Esophagus muscularis mucosa (tissue), 4 donors: ENCODE measurements at regions not wholly inside any gene's neighbourhood (a gene's known extent, or its start where the extent isn't known, plus 50 kb on each side); places are given as distances from the start of the nearest gene placed in this dataset.

Source experiments
- EP300 ChIP-seq: sonication (generic); formaldehyde crosslinking; IDR thresholded peaks from one replicate; pipeline ENCODE4 v1.6.1; 2017; ENCODE audit warnings: antibody characterized with exemption
- POLR2A ChIP-seq: fragments of 450-650 bp; IDR thresholded peaks from one replicate; pipeline ENCODE4 v1.6.1; 2017; ENCODE audit warnings: antibody characterized with exemption, moderate library complexity, mild to moderate bottlenecking, low read depth
- POLR2AphosphoS5 ChIP-seq, 2 donors: sonication (generic); formaldehyde crosslinking; IDR thresholded peaks; one replicate each; pipeline ENCODE4 v1.6.1; 2017; ENCODE audit warnings: antibody characterized with exemption in 2 of 2
- TF ChIP-seq, protein P1 (sequence below), 3 experiments: fragments of 200-600 bp in 2 of 3; fragments of 450-650 bp in 1 of 3; sonication (generic) in 2 of 3; IDR thresholded peaks; one replicate each; pipeline ENCODE4 v1.5.1; 2017 to 2019; ENCODE audit warnings: antibody characterized with exemption in 3 of 3, mild to moderate bottlenecking in 2 of 3, moderate library complexity in 1 of 3

DNA sequence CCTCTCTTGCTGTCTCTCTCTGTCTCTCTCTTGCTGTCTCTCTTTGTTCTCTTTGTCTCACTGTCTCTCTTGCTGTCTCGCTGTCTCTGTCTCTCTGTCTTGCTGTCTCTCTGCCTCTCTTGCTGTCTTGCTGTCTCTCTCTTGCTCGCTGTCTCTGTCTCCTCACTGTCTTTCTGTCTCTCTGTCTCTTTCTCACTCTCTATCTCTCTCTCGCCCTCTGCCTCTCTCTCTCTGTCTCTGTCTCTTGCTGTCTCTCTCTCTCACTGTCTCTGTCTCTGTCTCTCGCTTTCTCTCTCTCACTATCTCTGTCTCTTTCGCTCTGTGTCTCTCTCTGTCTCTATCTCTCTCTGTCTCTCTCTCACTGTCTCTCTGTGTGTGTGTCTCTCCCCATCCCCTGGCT lies 92.9 kb upstream of the MC3R start:
- TF ChIP-seq, protein P1, sequence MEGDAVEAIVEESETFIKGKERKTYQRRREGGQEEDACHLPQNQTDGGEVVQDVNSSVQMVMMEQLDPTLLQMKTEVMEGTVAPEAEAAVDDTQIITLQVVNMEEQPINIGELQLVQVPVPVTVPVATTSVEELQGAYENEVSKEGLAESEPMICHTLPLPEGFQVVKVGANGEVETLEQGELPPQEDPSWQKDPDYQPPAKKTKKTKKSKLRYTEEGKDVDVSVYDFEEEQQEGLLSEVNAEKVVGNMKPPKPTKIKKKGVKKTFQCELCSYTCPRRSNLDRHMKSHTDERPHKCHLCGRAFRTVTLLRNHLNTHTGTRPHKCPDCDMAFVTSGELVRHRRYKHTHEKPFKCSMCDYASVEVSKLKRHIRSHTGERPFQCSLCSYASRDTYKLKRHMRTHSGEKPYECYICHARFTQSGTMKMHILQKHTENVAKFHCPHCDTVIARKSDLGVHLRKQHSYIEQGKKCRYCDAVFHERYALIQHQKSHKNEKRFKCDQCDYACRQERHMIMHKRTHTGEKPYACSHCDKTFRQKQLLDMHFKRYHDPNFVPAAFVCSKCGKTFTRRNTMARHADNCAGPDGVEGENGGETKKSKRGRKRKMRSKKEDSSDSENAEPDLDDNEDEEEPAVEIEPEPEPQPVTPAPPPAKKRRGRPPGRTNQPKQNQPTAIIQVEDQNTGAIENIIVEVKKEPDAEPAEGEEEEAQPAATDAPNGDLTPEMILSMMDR (IDR thresholded peaks at IDR 0.05): no peak
- TF ChIP-seq POLR2A: no peak
- TF ChIP-seq EP300: no peak
- no peak for TF ChIP-seq POLR2AphosphoS5 (IDR thresholded peaks at IDR 0.05)
